ENCODE measurements at regions not wholly inside any gene's neighbourhood (a gene's known extent, or its start where the extent isn't known, plus 50 kb on each side); places are given as distances from the start of the nearest gene placed in this dataset.

DNA sequence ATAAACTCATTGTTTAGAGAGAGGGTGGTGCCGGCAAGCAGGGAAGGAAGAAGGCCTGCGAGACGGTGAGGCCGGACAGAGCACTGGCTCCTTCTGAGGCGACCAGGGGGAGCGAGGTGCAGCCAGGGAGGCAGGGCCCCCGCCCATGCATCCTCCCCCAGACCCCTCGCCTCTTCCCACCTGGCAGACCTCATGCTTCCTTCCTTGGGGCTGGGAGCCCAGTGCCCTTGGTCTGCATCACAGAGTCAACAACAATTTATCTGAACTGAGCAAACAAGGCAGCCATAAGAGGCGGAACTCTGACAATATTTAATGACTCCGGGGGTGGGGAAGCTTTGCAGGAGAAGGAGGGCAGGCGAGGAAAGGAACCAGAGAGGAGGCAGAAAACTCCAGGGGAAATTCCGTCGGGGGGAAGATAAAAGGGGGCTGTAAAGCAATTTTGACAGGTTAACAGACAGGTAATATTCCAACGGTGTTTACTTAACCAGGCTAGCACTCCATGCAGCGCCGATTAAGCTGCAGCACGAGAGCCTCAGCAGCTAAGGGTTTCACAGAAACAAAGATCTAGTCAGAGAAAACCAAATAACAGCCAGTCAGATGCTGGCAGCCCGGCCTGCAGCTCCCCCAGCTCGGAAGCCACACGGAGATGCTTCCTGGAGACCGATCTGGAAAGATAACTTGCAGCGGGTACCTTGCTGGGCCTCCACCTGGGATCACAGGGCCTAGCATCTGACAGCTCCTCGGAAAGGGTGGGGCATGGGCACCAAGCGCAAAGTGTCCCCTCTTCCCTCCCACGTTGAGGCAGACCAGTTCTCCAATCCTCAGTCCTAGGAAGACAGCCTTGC is 398.2 kb downstream of the SOX9 start:
- Mint-ChIP-seq H3K36me3 (no peaks in the 10 kb centered on the region), H3K27me3 (ENCODE audit: low read depth) (no peaks in the 10 kb centered on the region), H3K4me3 (no peak overlapping the region), H3K27ac (no peak overlapping the region), H3K4me1 (peaks cover 44% of the 10 kb centered on the region), H3K9me3 (no peaks in the 10 kb centered on the region)
- ATAC-seq (peak; percentile 39), DNase-seq (ENCODE audit: low spot score) (no peak)
- TF ChIP-seq ZNF416 (CRISPR knock-in tag; IDR thresholded peaks at IDR 0.05) = no peak
- TF ChIP-seq GABPB1 (CRISPR knock-in tag; IDR thresholded peaks at IDR 0.05) = peak; percentile 77
- ChIA-PET CTCF (interaction anchor here (0.6 to 1.7 kb wide), 2 partner anchors 11 kb away, joined by 3 read pairs; no protein-coding TSS in a partner anchor), POLR2A (interaction anchor here (0.8 kb wide), 1 partner anchor 9 kb away, joined by 3 read pairs; no protein-coding TSS in a partner anchor)

DNA sequence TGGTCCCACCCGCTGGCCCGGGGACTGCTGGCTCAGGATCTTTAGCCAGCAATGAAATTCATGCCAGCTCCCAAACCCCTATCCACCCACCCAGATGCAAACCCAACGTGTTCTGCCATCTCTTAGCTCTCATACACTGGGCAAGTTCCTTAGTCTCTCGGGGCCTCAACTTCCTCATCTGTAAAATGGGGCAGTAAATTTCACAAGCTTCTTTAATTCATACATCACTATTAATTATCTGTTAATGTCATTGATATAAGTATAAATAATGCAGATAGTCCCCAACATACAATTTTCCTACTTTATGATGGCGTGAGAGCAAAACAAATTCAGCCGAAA is 398.7 kb downstream of the SOX9 start:
- Mint-ChIP-seq H3K9me3 (no peaks in the 10 kb centered on the region), H3K27me3 (ENCODE audit: low read depth) (no peaks in the 10 kb centered on the region), H3K36me3 (no peaks in the 10 kb centered on the region), H3K27ac (no peak overlapping the region), H3K4me1 (peaks cover 44% of the 10 kb centered on the region), H3K4me3 (no peak overlapping the region)
- DNase-seq (ENCODE audit: low spot score) (no peak), ATAC-seq (no peak)
- POLR2A ChIA-PET = no interaction called here
- TF ChIP-seq PREB (CRISPR knock-in tag; IDR thresholded peaks at IDR 0.05; ENCODE audit: borderline replicate concordance) = no peak
- CTCF ChIA-PET = interaction anchor here (0.6 to 1.7 kb wide), 3 partner anchors 8 to 11 kb away, joined by 3 read pairs; no protein-coding TSS in a partner anchor

DNA sequence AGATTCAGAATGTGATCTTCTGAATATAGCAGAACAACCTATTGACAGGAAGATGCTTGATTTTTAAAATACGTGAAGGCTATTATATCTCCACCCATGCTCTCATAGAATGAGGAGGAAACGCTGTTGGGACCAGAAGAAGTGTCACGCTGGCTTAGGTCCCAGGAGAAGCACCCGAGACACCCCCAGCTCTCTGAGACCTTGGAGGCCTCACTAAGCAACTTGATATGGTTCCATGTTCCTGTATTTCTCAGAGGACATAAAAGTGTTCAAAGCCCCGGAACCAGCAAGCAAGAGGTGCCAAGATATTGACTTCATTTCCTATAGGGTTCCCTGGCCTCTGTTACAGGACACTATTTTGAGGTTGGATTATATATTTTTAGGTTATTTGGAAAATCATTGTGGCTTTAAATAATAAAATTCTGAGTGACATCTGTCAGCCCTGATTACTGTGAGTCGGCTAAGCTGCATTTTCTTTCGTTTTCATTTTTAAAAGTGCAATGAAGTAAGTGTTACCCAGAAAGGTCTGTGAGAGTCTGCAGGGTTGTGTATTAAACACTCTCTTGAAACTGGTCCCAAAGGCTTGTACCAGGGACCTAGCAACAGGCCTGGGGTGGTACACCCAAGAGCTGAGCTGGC is 400.0 kb downstream of the SOX9 start:
- TF ChIP-seq CDX4 (CRISPR knock-in tag; IDR thresholded peaks at IDR 0.05; ENCODE audit: borderline replicate concordance) = no peak
- TF ChIP-seq, protein P1, sequence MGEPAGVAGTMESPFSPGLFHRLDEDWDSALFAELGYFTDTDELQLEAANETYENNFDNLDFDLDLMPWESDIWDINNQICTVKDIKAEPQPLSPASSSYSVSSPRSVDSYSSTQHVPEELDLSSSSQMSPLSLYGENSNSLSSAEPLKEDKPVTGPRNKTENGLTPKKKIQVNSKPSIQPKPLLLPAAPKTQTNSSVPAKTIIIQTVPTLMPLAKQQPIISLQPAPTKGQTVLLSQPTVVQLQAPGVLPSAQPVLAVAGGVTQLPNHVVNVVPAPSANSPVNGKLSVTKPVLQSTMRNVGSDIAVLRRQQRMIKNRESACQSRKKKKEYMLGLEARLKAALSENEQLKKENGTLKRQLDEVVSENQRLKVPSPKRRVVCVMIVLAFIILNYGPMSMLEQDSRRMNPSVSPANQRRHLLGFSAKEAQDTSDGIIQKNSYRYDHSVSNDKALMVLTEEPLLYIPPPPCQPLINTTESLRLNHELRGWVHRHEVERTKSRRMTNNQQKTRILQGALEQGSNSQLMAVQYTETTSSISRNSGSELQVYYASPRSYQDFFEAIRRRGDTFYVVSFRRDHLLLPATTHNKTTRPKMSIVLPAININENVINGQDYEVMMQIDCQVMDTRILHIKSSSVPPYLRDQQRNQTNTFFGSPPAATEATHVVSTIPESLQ (CRISPR knock-in tag; IDR thresholded peaks at IDR 0.05) = no peak
- TF ChIP-seq ZNF317 (CRISPR knock-in tag; IDR thresholded peaks at IDR 0.05; ENCODE audit: borderline replicate concordance, low read depth) = no peak
- TF ChIP-seq JAZF1 (CRISPR knock-in tag; IDR thresholded peaks at IDR 0.05) = no peak
- TF ChIP-seq FOXP1 (CRISPR knock-in tag; IDR thresholded peaks at IDR 0.05; ENCODE audit: borderline replicate concordance) = no peak
- no peak for TF ChIP-seq MLX (CRISPR knock-in tag; IDR thresholded peaks at IDR 0.05)
- TF ChIP-seq ETV6 (CRISPR knock-in tag; IDR thresholded peaks at IDR 0.05) = no peak
- no peak for TF ChIP-seq CREM (CRISPR knock-in tag; IDR thresholded peaks at IDR 0.05)
- Mint-ChIP-seq H3K4me1 (peaks cover 33% of the 10 kb centered on the region), H3K27me3 (ENCODE audit: low read depth) (no peaks in the 10 kb centered on the region), H3K27ac (no peak overlapping the region), H3K36me3 (no peaks in the 10 kb centered on the region), H3K4me3 (no peak overlapping the region), H3K9me3 (no peaks in the 10 kb centered on the region)
- CTCF ChIA-PET = interaction anchor here (0.9 to 1.7 kb wide), 2 partner anchors 9 to 10 kb away, joined by 3 read pairs; no protein-coding TSS in a partner anchor
- POLR2A ChIA-PET = no interaction called here
- DNase-seq (ENCODE audit: low spot score) (no peak), ATAC-seq (no peak)

DNA sequence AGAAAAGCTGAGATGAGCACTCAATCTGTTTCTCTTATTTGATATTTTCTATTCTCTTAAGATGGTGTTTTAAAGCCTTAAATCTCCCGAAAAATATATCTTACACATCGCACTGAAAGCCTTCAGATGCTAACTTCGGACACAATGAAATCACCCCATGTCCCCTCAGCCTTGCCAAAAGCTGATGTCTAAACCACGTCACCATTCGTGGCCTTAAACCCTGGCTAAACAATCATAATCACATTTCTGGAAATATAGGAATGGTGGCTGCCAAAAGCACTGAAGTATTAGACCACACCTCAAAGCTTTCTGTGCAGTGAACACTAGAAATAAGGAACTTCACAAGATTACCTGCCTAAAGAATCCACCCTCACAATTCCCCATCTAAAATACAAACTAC is 402.7 kb downstream of the SOX9 start:
- Mint-ChIP-seq H3K27ac (no peak overlapping the region), H3K4me1 (peaks cover 11% of the 10 kb centered on the region), H3K36me3 (no peaks in the 10 kb centered on the region), H3K4me3 (no peak overlapping the region), H3K27me3 (ENCODE audit: low read depth) (no peaks in the 10 kb centered on the region), H3K9me3 (no peaks in the 10 kb centered on the region)
- ChIA-PET CTCF (interaction anchor here (0.6 kb wide), 1 partner anchor 57 kb away, joined by 3 read pairs; no protein-coding TSS in a partner anchor), POLR2A (no interaction called here)
- DNase-seq (ENCODE audit: low spot score) (no peak), ATAC-seq (no peak)
- TF ChIP-seq, protein P2, sequence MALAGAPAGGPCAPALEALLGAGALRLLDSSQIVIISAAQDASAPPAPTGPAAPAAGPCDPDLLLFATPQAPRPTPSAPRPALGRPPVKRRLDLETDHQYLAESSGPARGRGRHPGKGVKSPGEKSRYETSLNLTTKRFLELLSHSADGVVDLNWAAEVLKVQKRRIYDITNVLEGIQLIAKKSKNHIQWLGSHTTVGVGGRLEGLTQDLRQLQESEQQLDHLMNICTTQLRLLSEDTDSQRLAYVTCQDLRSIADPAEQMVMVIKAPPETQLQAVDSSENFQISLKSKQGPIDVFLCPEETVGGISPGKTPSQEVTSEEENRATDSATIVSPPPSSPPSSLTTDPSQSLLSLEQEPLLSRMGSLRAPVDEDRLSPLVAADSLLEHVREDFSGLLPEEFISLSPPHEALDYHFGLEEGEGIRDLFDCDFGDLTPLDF (CRISPR knock-in tag; IDR thresholded peaks at IDR 0.05) = no peak
- TF ChIP-seq, protein P3, sequence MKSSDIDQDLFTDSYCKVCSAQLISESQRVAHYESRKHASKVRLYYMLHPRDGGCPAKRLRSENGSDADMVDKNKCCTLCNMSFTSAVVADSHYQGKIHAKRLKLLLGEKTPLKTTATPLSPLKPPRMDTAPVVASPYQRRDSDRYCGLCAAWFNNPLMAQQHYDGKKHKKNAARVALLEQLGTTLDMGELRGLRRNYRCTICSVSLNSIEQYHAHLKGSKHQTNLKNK (CRISPR knock-in tag; IDR thresholded peaks at IDR 0.05) = no peak
- TF ChIP-seq, protein P4, sequence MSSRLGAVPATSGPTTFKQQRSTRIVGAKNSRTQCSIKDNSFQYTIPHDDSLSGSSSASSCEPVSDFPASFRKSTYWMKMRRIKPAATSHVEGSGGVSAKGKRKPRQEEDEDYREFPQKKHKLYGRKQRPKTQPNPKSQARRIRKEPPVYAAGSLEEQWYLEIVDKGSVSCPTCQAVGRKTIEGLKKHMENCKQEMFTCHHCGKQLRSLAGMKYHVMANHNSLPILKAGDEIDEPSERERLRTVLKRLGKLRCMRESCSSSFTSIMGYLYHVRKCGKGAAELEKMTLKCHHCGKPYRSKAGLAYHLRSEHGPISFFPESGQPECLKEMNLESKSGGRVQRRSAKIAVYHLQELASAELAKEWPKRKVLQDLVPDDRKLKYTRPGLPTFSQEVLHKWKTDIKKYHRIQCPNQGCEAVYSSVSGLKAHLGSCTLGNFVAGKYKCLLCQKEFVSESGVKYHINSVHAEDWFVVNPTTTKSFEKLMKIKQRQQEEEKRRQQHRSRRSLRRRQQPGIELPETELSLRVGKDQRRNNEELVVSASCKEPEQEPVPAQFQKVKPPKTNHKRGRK (CRISPR knock-in tag; IDR thresholded peaks at IDR 0.05; ENCODE audit: borderline replicate concordance) = no peak
- TF ChIP-seq ELF4 (CRISPR knock-in tag; IDR thresholded peaks at IDR 0.05; ENCODE audit: low read depth) (no peak), TEAD1 (CRISPR knock-in tag; IDR thresholded peaks at IDR 0.05) (no peak), ETV6 (CRISPR knock-in tag; IDR thresholded peaks at IDR 0.05) (no peak), E2F5 (CRISPR knock-in tag; IDR thresholded peaks at IDR 0.05) (no peak)

Measured in WTC11 (cell line).